Stimulated activated CD4-positive, alpha-beta T cell treated with anti-CD3 and anti-CD28 coated beads, Interleukin-4, amount 100 ng/mL, for 24 hours (primary cell): ENCODE measurements at regions not wholly inside any gene's neighbourhood (a gene's known extent, or its start where the extent isn't known, plus 50 kb on each side); places are given as distances from the start of the nearest gene placed in this dataset.
"Not testable (repeated sequence)": the region's sequence is repeated elsewhere in the genome, so short reads cannot be mapped to it uniquely, and the experiment has no call there.

Source experiments
- DNase-seq: peaks from one replicate; pipeline ENCODE4 v3.0.0-alpha.2; 2020

GRCh38 chr20:43364001-43364400, 93.7 kb upstream of the SRSF6 start:
- no peak for DNase-seq

DNA sequence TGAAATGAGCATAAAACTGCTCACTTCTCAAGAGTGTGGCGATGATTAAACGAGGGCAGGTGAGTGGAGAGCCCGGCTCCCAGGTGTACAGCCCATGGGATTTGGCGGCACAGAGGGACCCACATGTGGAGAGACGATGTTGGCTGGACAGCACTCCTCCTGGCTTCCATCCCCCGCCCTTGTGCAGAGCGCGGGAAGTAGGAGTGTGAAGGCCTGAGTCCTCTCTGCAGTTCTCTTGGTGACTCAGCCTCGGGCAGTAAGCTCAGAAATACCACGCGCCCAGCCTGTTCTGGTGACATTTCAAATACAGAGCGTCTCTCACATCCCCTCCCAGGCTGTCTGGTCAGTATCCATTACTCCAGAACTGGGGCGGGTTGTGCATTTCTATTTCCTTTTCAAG, 94.2 kb upstream of the SRSF6 start:
- no peak for DNase-seq

DNA sequence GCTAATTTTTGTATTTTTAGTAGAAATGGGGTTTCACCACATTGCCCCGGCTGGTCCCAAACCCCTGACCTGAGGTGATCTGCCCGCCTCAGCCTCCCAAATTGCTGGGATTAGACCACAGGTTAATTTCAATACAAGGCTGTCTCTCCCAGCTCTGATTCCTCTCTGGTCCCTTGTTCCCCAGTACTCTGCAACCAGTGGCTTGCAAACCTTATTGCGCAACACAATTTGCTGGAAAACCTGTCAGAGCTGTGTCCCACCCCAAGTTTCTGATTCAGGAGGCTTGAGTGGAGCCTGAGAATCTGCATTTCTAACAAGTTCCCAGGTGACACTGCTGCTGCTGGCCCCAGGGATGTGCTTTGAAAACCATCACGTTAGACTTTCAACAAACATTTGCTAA, 96.2 kb upstream of the SRSF6 start:
- DNase-seq, result no peak

DNA sequence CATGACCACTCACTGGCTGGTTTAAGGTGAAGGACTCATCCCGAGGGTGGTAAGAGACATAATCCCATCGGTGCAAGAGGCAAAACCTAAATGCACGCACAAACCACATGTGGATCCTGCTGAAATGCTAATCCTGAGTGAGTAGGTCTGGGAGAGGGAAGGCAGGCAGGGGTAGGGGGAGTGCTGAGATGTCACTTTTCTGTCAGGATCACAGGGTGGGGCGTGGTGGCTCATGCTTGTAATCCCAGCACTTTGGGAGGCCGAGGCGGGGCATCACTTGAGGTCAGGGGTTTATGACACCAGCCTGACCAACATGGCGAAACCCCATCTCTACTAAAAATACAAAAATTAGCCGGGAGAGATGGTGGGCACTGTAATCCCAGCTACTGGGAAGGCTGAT, 97.7 kb upstream of the SRSF6 start:
- DNase-seq, result no peak

DNA sequence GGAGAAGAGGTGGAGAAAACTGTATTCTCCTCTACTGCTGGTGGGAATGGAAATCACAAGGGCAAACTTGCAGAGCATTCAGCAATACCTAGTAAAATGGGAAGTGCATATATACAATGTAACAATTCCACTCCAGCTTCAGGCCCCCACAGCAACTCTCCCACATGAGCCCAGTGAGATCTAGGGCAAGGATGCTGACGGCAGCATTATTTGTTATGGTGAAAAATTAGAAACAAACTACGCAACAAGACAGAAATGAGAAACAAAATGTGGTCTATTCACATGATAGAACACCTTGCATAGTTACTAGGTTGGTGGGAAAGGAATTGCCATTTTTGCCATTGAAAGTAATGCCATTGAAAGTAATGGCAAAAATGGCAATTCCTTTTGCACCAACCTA, 98.9 kb upstream of the SRSF6 start:
- DNase-seq, result no peak

DNA sequence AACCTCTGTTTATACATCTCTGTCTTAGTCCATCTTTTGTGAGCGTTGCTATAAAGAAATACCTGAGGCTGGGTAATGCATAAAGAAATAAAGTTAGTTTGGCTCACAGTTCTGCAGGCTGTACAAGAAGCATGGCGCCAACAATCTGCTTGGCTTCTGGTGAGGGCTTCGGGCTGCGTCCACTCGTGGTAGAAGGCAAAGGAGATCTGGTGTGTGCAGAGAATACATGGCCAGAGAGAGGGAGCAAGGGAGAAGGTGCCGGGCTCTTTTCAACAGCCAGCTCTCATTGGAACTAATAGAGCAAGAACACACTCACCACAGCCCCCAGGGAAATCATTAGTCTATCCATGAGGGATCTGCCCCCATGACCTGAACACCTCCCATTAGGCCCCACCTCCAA, 100.3 kb upstream of the SRSF6 start:
- no peak for DNase-seq

GRCh38 chr20:43355610-43356009, 102.1 kb upstream of the SRSF6 start:
- DNase-seq, result no peak

- DNase-seq, result no peak
Observed at GRCh38 chr20:43352996-43353395, 104.7 kb upstream of the SRSF6 start.

GRCh38 chr20:43350694-43351093, 107.0 kb upstream of the SRSF6 start:
- not testable (repeated sequence) for DNase-seq

GRCh38 chr20:43349841-43350240, 107.9 kb upstream of the SRSF6 start:
- DNase-seq, result no peak

DNA sequence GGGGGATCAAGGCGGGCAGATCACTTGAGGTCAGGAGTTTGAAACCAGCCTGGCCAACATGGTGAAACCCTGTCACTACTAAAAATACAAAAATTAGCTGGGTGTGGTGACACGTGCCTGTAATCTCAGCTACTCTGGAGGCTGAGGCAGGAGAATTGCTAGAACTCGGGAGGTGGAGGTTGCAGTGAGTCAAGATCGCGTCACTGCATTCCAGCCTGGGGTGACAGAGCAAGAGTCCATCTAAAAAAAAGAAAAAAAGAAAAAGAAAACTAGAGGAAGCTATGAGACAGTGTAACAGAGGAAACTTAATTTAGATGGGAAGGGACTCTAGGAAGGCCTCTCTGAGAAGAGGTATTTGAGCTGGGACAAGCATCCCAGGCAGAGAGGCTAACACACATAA, 109.9 kb upstream of the SRSF6 start:
- not testable (repeated sequence) for DNase-seq

- no peak for DNase-seq
Observed at GRCh38 chr20:43345676-43346075, 112.0 kb upstream of the SRSF6 start.

GRCh38 chr20:43341511-43341910, 116.2 kb upstream of the SRSF6 start:
- DNase-seq, result no peak

DNA sequence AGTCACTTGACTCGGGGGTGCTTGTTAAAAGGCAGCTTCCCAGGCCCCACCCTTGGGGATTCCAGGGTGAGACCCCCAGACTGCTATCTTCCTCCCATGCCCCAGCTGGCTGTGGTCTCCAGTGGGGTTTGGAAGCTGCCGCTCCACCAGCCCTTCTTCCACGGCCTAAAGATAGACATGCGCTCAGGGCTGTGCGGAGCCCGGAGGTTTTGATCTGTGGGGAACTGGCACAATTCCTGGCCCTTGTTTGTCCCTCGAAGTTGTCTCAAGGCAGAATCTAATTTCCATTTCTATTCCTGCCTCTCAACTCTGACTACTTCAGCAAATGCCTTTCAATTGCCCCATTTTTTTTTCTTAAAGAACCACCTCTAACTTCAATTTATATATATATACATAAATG, 120.7 kb upstream of the SRSF6 start:
- DNase-seq, result no peak

GRCh38 chr20:43334080-43334479, 123.6 kb upstream of the SRSF6 start:
- no peak for DNase-seq

GRCh38 chr20:43331906-43332305, 125.8 kb upstream of the SRSF6 start:
- no peak for DNase-seq

GRCh38 chr20:43328697-43329096, 129.0 kb upstream of the SRSF6 start:
- DNase-seq, result no peak

- not testable (repeated sequence) for DNase-seq
Observed at GRCh38 chr20:43327234-43327633, 130.5 kb upstream of the SRSF6 start.

DNA sequence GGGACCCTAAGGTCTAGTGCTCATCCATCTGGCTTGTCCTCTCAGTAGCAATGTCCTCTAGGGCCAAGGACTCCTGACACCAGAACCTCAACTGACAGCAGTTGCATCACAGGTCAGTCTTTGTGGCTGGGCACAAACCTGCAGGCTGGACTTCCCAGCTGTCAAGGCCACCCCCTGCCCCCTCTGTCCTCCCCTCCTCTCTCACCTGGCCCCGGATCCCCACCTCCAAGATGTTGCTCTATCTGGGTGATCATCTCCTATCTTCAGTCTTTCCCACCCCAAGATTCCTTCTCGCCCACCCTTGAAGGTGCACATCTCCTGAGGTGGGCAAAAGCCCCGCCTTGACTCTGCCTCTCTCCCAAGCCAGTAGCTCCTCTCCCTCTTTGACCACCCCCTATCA, 131.8 kb upstream of the SRSF6 start:
- DNase-seq, result no peak

- no peak for DNase-seq
Observed at GRCh38 chr20:43323592-43323991, 133.9 kb upstream of the PTPRT start.

- no peak for DNase-seq
Observed at GRCh38 chr20:43322851-43323250, 133.1 kb upstream of the PTPRT start.

GRCh38 chr20:43320536-43320935, 130.8 kb upstream of the PTPRT start:
- no peak for DNase-seq

GRCh38 chr20:43318755-43319297, 129.1 kb upstream of the PTPRT start:
- DNase-seq, result no peak

DNA sequence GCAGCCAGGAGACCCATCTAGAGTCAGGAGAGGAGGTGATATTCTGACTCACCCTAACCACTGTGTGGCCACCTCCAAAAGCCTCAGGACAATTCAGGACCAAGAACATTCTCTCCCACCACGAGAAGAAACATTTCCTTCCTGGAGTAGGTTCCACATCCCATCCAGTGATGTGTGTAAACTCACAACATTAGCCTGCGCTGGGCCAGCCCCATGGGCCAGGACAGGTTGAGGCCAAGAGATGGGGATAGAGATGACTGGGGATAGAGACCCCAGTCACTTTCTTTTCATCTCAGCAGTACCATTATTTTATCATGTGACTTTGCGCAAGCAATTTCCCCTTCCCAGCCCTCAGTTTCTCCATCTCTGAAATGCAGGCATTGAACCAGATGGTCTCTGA, 126.6 kb upstream of the PTPRT start:
- no peak for DNase-seq

GRCh38 chr20:43309266-43309665, 119.6 kb upstream of the PTPRT start:
- no peak for DNase-seq

GRCh38 chr20:43306837-43307236, 117.1 kb upstream of the PTPRT start:
- no peak for DNase-seq
